GM19238 (cell line): ENCODE measurements at regions not wholly inside any gene's neighbourhood (a gene's known extent, or its start where the extent isn't known, plus 50 kb on each side); places are given as distances from the start of the nearest gene placed in this dataset.

Source experiments
- DNase-seq: peaks from one replicate; pipeline ENCODE4 v3.0.0; 2011; ENCODE audit warnings: low spot score; ENCODE audit not compliant: insufficient read length

DNA sequence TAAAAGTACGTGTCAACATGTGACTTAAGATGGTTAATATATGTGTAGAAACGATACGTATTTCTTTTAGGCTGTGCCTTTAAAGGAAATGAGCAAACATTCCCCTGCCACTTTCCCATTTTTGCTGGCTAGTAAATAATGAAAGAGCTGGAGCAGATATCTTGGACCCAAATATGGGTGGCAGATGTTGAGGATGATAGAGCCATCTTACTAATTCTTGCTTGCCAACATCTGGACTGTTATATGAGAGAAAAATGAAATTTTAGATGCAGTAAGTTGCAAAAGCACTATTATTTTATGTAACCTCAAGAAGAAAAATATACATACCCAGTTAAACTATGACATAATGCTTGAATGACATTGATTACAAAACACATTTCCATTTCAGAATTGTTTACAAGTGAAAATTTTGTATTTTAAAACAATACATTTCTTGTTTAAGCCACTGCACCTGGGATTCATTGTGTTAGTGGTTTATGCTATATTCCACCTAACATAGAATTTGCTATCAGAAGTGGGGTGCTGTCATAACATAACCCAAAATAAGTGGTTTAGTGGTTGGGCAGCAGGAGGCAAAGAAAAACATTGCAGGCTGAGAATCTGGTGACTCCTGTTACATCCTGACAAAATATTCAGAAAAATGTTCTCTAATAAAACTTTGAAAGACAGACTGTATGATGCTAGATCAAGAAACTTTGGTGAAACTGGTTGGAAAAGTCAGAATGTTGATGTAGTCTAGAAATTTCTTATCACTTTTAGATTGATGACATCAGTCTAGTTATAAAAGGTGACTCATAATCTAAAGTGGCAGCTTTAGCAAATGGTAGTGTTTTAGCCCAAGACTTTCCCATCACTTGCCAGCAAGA, 305.0 kb downstream of the PTEN start:
- DNase-seq = no peak

GRCh38 chr10:88169037-88169319, 305.6 kb downstream of the PTEN start:
- DNase-seq = no peak

- no peak for DNase-seq
Measured at GRCh38 chr10:88170628-88171027, 307.2 kb downstream of the PTEN start.

DNA sequence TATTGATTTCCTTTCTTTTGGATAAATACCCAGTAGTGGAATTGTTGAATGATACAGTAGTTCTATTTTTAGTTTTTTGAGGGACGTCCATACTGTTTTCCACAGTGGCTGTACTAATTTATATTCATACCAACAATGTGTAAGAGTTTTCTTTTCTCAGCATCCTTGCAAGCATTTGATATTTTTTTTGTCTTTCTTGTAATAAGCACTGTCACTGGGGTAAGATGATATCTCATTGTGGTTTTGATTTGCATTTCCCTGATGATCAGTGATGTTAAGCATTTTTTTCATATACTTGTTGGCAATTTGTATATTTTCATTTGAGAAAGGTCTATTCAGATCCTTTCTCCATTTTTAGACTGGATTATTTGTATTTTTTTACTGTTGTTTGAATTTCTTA, 308.7 kb downstream of the PTEN start:
- no peak for DNase-seq

DNA sequence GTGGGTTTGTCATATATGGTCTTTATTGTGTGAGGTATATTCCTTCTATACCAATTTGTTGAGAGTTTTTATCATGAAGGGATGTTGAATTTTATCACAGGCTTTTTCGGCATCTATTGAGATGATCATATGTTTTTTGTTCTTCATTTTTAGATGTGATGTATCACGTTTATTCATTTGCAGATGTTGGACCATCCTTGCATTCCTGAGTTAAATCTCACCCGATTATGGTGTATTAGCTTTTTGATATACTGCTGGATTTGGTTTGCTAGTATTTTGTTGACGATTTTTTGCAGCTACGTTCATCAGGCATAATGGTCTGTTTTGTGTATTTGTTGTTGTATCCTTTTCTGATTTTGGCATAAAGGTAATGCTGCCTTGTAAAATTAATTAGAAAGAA, 311.0 kb downstream of the PTEN start:
- DNase-seq = no peak

- DNase-seq = no peak
Measured at GRCh38 chr10:88178758-88179157, 315.3 kb downstream of the PTEN start.

DNA sequence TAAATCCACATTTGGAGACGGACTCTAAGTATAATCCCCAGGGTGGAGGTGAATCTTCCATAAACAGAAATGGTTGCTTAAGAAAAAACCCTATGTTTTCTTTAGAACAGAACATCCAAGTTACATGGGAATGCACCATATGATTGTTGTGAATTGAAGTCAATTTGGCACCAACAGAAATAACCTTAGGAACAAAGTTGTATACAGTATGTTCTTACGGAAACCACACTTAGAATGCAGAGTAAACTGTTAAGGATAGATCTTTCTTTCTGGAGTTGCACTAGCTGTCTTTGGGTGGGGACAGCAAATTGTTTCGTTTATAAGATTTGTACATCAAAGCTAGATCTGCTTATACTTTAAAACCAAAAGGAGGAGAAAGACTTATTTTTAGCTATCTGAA, 316.4 kb downstream of the PTEN start:
- DNase-seq = no peak

GRCh38 chr10:88181902-88182600, 318.6 kb downstream of the PTEN start:
- DNase-seq = no peak

GRCh38 chr10:88182601-88182930, 319.1 kb downstream of the PTEN start:
- DNase-seq = no peak

GRCh38 chr10:88184543-88185297, 321.3 kb downstream of the PTEN start:
- DNase-seq = no peak

- DNase-seq = no peak
Measured at GRCh38 chr10:88185830-88186229, 322.4 kb downstream of the PTEN start.

- DNase-seq = no peak
Measured at GRCh38 chr10:88186335-88186734, 322.9 kb downstream of the PTEN start.

GRCh38 chr10:88187472-88187871, 324.0 kb downstream of the PTEN start:
- no peak for DNase-seq

- DNase-seq = no peak
Measured at GRCh38 chr10:88190123-88190522, 326.7 kb downstream of the PTEN start.

- no peak for DNase-seq
Measured at GRCh38 chr10:88190540-88191235, 327.3 kb downstream of the PTEN start.

GRCh38 chr10:88193018-88193417, 329.6 kb downstream of the PTEN start:
- DNase-seq = no peak

GRCh38 chr10:88194041-88194887, 330.8 kb downstream of the PTEN start:
- DNase-seq = no peak

DNA sequence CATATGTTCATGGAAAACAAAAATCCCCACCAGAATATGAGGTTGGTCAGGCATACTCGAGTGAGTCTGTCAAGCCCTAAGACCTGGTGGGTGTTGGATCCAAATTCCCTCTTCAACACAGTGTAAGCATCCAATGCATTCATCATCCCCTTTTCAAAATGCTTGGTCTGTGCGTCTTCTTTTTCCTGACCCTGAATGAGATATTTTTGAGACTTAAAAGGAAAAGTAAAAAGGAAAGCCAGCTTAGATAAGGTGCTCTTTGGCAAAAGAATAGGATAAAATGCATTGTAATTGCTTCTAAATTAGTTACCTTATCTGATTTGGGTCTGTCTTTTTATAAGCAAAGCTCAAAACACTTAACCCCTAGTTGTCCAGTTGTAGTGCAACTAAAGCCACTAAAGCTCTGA, 331.5 kb downstream of the PTEN start:
- no peak for DNase-seq

- DNase-seq = no peak
Measured at GRCh38 chr10:88195841-88196240, 332.4 kb downstream of the PTEN start.

GRCh38 chr10:88196291-88196690, 332.9 kb downstream of the PTEN start:
- DNase-seq = no peak

- no peak for DNase-seq
Measured at GRCh38 chr10:88198023-88198422, 334.6 kb downstream of the PTEN start.
